ENCODE measurements at regions not wholly inside any gene's neighbourhood (a gene's known extent, or its start where the extent isn't known, plus 50 kb on each side); places are given as distances from the start of the nearest gene placed in this dataset.

DNA sequence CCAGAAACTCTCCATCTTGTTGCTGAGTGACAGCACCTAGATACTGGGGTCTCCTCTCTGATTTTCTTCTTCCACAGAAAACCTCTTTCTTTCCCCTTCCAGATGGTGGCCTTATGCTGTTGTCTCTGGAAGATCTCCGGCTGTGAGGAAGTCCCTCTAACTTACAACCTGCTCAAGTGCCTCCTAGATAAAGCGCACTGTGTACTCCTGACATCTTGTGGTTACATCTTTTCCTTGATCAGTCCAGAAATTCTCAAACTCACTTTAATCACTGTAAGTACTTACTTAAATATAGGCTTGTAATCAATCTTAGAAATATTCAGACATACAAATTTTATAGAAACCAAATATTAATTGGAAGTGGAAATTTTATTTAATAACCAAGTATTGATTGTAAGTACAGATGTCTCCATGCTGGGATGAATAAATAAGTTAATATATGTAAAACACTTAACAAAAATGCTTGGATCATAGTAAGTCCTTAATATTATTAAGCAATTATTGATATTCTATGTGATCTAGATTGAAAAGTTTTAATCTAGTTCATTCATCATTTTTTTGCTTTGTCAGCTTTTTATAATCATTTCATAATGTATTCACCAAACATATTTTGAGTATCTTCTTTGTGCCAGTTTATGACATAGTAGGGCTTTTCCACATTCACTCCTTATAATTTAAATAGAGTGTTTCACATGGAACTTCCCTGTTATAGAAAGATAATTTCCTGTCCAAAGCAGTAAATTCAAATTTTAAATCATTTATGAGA lies 1381.4 kb upstream of the CDH6 start:
- Histone ChIP-seq H3K9me3 (ENCODE audit: insufficient read depth, low read length, severe bottlenecking) (no peaks in the 10 kb centered on the region), H3K27me3 (ENCODE audit: insufficient read depth, low read length, poor library complexity) (no peaks in the 10 kb centered on the region), H2AFZ (ENCODE audit: low read depth, low read length) (no peak overlapping the region), H3K4me2 (ENCODE audit: insufficient read depth, low read length) (no peak overlapping the region), H3K9ac (ENCODE audit: low read depth, low read length) (no peak overlapping the region), H3K79me2 (ENCODE audit: insufficient read depth, low read length) (no peaks in the 10 kb centered on the region), H3K4me3 (ENCODE audit: low read depth in 1 of 2, low read length in 2 of 2) (no peak overlapping the region), H3K27ac (ENCODE audit: low read length) (no peak overlapping the region), H4K20me1 (ENCODE audit: insufficient read depth, low read length) (no peaks in the 10 kb centered on the region), H3K36me3 (ENCODE audit: insufficient read depth, low read length) (no peaks in the 10 kb centered on the region), H3K4me1 (ENCODE audit: insufficient read depth, low read length) (no peaks in the 10 kb centered on the region)
- DNase-seq (no peak), ATAC-seq (ENCODE audit: insufficient read depth, low read depth) (no peak)
- TF ChIP-seq, protein P1, sequence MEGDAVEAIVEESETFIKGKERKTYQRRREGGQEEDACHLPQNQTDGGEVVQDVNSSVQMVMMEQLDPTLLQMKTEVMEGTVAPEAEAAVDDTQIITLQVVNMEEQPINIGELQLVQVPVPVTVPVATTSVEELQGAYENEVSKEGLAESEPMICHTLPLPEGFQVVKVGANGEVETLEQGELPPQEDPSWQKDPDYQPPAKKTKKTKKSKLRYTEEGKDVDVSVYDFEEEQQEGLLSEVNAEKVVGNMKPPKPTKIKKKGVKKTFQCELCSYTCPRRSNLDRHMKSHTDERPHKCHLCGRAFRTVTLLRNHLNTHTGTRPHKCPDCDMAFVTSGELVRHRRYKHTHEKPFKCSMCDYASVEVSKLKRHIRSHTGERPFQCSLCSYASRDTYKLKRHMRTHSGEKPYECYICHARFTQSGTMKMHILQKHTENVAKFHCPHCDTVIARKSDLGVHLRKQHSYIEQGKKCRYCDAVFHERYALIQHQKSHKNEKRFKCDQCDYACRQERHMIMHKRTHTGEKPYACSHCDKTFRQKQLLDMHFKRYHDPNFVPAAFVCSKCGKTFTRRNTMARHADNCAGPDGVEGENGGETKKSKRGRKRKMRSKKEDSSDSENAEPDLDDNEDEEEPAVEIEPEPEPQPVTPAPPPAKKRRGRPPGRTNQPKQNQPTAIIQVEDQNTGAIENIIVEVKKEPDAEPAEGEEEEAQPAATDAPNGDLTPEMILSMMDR (IDR thresholded peaks at IDR 0.05; ENCODE audit: borderline replicate concordance, extremely low read depth, low read length, poor library complexity, severe bottlenecking), result no peak
- no peak for TF ChIP-seq EZH2 (IDR thresholded peaks at IDR 0.05; ENCODE audit: borderline replicate concordance, low read depth, low read length, severe bottlenecking)

DNA sequence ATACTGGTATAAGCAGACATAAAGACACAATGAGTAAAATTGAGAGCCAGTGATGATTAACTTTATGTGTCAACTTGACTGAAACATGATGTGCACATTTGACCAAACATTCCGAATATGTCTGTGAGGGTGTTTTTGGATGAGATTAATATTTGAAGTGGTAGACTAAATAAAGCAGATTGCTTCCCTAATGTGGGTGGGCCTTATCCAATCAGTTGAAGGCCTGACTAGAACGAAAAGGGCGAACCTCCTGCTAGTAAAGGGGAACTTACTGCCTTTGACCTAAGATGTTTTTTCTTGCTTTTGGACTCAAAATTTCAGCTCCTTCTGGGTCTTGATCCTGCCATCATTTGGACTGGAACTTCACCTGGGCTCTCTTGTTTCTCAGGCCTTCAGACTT lies 1387.7 kb upstream of the CDH6 start:
- H3K27ac ChIP-seq (ENCODE audit: low read length), result no peak overlapping the region
- no peaks in the 10 kb centered on the region for H3K9me3 ChIP-seq (ENCODE audit: insufficient read depth, low read length, severe bottlenecking)
- no peak overlapping the region for H3K9ac ChIP-seq (ENCODE audit: low read depth, low read length)
- no peak overlapping the region for H3K4me2 ChIP-seq (ENCODE audit: insufficient read depth, low read length)
- no peak overlapping the region for H2AFZ ChIP-seq (ENCODE audit: low read depth, low read length)
- no peaks in the 10 kb centered on the region for H3K79me2 ChIP-seq (ENCODE audit: insufficient read depth, low read length)
- ATAC-seq (ENCODE audit: insufficient read depth, low read depth) (no peak), DNase-seq (no peak)
- no peaks in the 10 kb centered on the region for H3K27me3 ChIP-seq (ENCODE audit: insufficient read depth, low read length, poor library complexity)
- H4K20me1 ChIP-seq (ENCODE audit: insufficient read depth, low read length), result no peaks in the 10 kb centered on the region
- TF ChIP-seq, protein P1 (IDR thresholded peaks at IDR 0.05; ENCODE audit: borderline replicate concordance, extremely low read depth, low read length, poor library complexity, severe bottlenecking), result no peak
- no peak for TF ChIP-seq EZH2 (IDR thresholded peaks at IDR 0.05; ENCODE audit: borderline replicate concordance, low read depth, low read length, severe bottlenecking)
- no peaks in the 10 kb centered on the region for H3K36me3 ChIP-seq (ENCODE audit: insufficient read depth, low read length)
- H3K4me1 ChIP-seq (ENCODE audit: insufficient read depth, low read length), result no peaks in the 10 kb centered on the region
- no peak overlapping the region for H3K4me3 ChIP-seq (ENCODE audit: low read depth in 1 of 2, low read length in 2 of 2)

DNA sequence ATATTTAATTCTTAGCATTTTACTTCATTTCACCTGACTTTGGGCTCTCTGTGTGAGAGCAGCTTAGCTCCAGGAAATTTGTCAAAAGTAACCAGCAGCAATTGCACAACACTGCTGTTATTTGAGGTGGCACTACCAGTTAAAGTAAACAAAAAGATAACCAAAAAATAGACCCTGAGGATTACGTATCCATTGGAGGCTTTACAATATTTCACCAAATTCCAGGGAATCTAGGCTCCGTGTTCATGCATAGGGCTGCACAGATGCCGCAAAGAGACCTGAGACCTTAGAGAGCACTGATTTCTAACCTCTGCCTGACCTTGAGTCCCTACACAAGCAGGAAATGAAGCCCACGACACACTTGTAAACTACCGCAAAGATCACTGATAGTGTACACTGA lies 1392.7 kb upstream of the CDH6 start:
- no peak overlapping the region for H3K27ac ChIP-seq (ENCODE audit: low read length)
- H2AFZ ChIP-seq (ENCODE audit: low read depth, low read length), result no peak overlapping the region
- no peaks in the 10 kb centered on the region for H3K9me3 ChIP-seq (ENCODE audit: insufficient read depth, low read length, severe bottlenecking)
- no peak for TF ChIP-seq EZH2 (IDR thresholded peaks at IDR 0.05; ENCODE audit: borderline replicate concordance, low read depth, low read length, severe bottlenecking)
- TF ChIP-seq, protein P1 (IDR thresholded peaks at IDR 0.05; ENCODE audit: borderline replicate concordance, extremely low read depth, low read length, poor library complexity, severe bottlenecking), result no peak
- no peaks in the 10 kb centered on the region for H3K27me3 ChIP-seq (ENCODE audit: insufficient read depth, low read length, poor library complexity)
- no peaks in the 10 kb centered on the region for H3K79me2 ChIP-seq (ENCODE audit: insufficient read depth, low read length)
- DNase-seq, result no peak
- no peak overlapping the region for H3K4me3 ChIP-seq (ENCODE audit: low read depth in 1 of 2, low read length in 2 of 2)
- no peaks in the 10 kb centered on the region for H4K20me1 ChIP-seq (ENCODE audit: insufficient read depth, low read length)
- no peak for ATAC-seq (ENCODE audit: insufficient read depth, low read depth)
- no peak overlapping the region for H3K9ac ChIP-seq (ENCODE audit: low read depth, low read length)
- H3K4me1 ChIP-seq (ENCODE audit: insufficient read depth, low read length), result no peaks in the 10 kb centered on the region
- no peak overlapping the region for H3K4me2 ChIP-seq (ENCODE audit: insufficient read depth, low read length)
- H3K36me3 ChIP-seq (ENCODE audit: insufficient read depth, low read length), result no peaks in the 10 kb centered on the region

Measured in DND-41 (cell line).